ENCODE measurements at regions not wholly inside any gene's neighbourhood (a gene's known extent, or its start where the extent isn't known, plus 50 kb on each side); places are given as distances from the start of the nearest gene placed in this dataset.
A peak's percentile ranks its signal among the peaks of the same experiment; 100 is the strongest.

GRCh38 chr7:119888251-119888650 lies 384.7 kb upstream of the KCND2 start:
- no peaks in the 10 kb centered on the region for H3K36me3 ChIP-seq
- H3K4me1 ChIP-seq: no peaks in the 10 kb centered on the region
- no peak for TF ChIP-seq CTCF (IDR thresholded peaks at IDR 0.05)
- H3K27me3 ChIP-seq: no peaks in the 10 kb centered on the region
- H3K4me3 ChIP-seq: no peak overlapping the region
- no peak for DNase-seq
- ATAC-seq: no peak
- intact Hi-C loops (cut with DNase I): no loop called here
- no peak overlapping the region for H3K27ac ChIP-seq
- peaks cover 0 to 3% of the 10 kb centered on the region in 2 donors for H3K9me3 ChIP-seq

GRCh38 chr7:119890631-119891030 lies 382.3 kb upstream of the KCND2 start:
- H3K36me3 ChIP-seq: no peaks in the 10 kb centered on the region
- no peak for TF ChIP-seq CTCF (IDR thresholded peaks at IDR 0.05)
- H3K4me3 ChIP-seq: no peak overlapping the region
- peaks cover 0 to 3% of the 10 kb centered on the region in 2 donors for H3K9me3 ChIP-seq
- intact Hi-C loops (cut with DNase I): no loop called here
- no peak for ATAC-seq
- no peaks in the 10 kb centered on the region for H3K27me3 ChIP-seq
- H3K4me1 ChIP-seq: no peaks in the 10 kb centered on the region
- no peak overlapping the region for H3K27ac ChIP-seq
- peak in 1 of 4 donors; percentile 34 for DNase-seq

- H3K9me3 ChIP-seq: peaks cover 0 to 8% of the 10 kb centered on the region in 2 donors
- no peaks in the 10 kb centered on the region for H3K27me3 ChIP-seq
- DNase-seq: no peak
- no peak overlapping the region for H3K4me3 ChIP-seq
- H3K4me1 ChIP-seq: no peaks in the 10 kb centered on the region
- H3K36me3 ChIP-seq: no peaks in the 10 kb centered on the region
- no peak overlapping the region for H3K27ac ChIP-seq
- TF ChIP-seq CTCF (IDR thresholded peaks at IDR 0.05): no peak
- intact Hi-C loops (cut with DNase I): no loop called here
- no peak for ATAC-seq
Measured at GRCh38 chr7:119895320-119895719, 377.7 kb upstream of the KCND2 start.

- H3K36me3 ChIP-seq: no peaks in the 10 kb centered on the region
- peaks cover 0 to 8% of the 10 kb centered on the region in 2 donors for H3K9me3 ChIP-seq
- ATAC-seq (no peak), DNase-seq (no peak)
- intact Hi-C loops (cut with DNase I): no loop called here
- TF ChIP-seq CTCF (IDR thresholded peaks at IDR 0.05): no peak
- H3K4me1 ChIP-seq: no peaks in the 10 kb centered on the region
- H3K27me3 ChIP-seq: no peaks in the 10 kb centered on the region
- H3K4me3 ChIP-seq: no peak overlapping the region
- H3K27ac ChIP-seq: no peak overlapping the region
Measured at GRCh38 chr7:119896386-119896785, 376.6 kb upstream of the KCND2 start.

GRCh38 chr7:119900996-119901672 lies 371.8 kb upstream of the KCND2 start:
- Histone ChIP-seq H3K36me3 (no peaks in the 10 kb centered on the region), H3K4me1 (no peaks in the 10 kb centered on the region), H3K9me3 (peaks cover 0 to 8% of the 10 kb centered on the region in 2 donors), H3K27ac (no peak overlapping the region), H3K4me3 (no peak overlapping the region), H3K27me3 (no peaks in the 10 kb centered on the region)
- DNase-seq (peak in 1 of 4 donors; percentile 28), ATAC-seq (peak; percentile 58)
- no peak for TF ChIP-seq CTCF (IDR thresholded peaks at IDR 0.05)
- intact Hi-C loops (cut with DNase I): no loop called here
